NCI-H2081 treated with DMSO at 0.1 percent for 48 hours (cell line): ENCODE measurements at regions not wholly inside any gene's neighbourhood (a gene's known extent, or its start where the extent isn't known, plus 50 kb on each side); places are given as distances from the start of the nearest gene placed in this dataset.

Experiments
- DNase-seq: peaks from one replicate; lab custom pipeline; 2025; lab: John Stamatoyannopoulos, UW

GRCh38 chr7:96484845-96485244 is 162.9 kb upstream of the SLC25A13 start:
- DNase-seq: no peak

DNA sequence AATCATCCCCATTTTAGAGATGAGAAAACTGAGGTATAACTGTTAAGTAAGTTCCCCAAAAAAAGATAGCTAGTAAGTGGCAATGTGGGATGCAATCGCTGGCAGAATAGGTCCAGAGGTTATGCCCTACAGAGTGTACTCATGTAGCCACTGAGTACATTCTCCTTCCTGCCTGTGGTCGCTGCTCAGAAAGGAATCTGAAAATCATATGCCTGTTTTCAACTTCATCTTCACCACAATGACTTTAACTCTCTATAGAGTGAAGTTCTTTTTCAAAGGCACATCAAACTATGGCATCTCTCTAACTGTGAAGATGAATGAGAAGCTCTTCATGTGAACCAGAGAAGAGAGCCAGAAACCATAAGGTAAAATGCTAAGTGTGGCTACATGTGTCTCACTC is 162.2 kb upstream of the SLC25A13 start:
- DNase-seq: no peak

- no peak for DNase-seq
Observed at GRCh38 chr7:96481796-96482195, 159.9 kb upstream of the SLC25A13 start.

DNA sequence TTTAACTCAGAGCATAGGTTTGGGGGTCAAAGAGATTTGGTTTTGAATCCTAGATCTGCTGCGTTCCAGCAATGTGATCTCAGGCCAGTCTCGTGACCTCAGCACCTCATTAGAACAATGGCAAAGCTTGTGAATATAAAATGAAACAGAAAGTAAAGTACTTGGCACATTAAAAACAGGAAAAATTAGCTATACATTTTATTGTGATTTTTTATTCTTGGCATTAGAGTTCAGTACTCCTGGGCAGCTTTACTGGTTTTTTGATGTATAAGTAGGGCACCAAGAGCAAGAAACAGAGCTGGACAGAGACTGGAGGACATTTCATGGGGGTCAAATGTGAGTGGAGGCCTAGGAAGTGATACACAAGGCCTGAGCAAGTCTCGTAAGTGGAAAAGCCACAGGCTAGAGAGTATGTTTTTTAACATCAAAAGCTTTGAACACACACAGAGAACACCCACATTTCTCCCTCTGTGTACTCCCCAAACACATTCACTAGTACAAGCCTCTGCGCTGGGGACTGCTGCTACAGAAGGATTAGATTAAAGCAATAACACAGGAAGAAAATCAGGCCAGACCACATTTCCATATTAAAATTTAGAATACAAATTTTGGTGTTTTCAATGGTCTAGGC is 157.2 kb upstream of the SLC25A13 start:
- DNase-seq: no peak

GRCh38 chr7:96471606-96472005 is 149.7 kb upstream of the SLC25A13 start:
- DNase-seq: no peak

DNA sequence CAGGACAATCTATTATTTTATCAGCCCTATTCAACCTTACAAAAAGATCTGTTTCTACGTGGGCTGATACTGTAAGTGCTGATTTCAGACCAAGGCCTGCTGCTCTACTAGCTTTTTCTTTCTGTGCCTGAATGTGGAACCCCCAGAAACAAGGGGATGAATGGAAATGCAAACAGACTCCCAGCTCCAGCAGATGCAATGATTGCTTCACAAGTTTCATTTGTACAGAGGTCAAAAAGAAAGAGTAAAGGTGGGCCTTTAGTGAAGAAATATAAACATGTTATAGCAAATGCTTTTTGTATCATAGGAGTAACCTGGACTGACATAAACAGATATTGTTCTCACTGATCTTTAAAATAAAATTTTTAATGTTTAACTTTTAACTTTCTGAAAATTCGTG is 130.2 kb upstream of the SLC25A13 start:
- DNase-seq: no peak

DNA sequence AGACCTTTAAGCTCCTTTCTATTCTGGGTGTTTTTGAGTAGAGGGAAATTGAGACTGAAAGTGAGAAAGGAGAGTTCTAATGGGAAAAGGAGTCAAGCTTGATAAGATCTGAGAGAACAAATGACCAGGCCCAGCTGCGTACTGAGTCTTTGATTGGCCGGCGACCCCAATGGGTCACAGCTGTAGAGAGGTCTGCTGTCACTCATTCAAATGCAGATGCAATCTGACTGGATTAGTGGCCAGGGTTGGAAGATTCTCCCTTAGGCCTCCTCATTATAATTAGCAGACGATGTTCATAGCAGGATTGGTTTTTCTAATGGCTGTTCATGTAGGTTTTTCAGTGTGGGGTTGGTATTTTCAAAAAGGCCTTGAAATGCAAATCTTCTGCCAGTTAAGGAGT is 127.2 kb upstream of the SLC25A13 start:
- no peak for DNase-seq

GRCh38 chr7:96447109-96447645 is 125.3 kb upstream of the SLC25A13 start:
- DNase-seq: no peak

- DNase-seq: no peak
Observed at GRCh38 chr7:96441436-96442084, 119.7 kb upstream of the SLC25A13 start.

DNA sequence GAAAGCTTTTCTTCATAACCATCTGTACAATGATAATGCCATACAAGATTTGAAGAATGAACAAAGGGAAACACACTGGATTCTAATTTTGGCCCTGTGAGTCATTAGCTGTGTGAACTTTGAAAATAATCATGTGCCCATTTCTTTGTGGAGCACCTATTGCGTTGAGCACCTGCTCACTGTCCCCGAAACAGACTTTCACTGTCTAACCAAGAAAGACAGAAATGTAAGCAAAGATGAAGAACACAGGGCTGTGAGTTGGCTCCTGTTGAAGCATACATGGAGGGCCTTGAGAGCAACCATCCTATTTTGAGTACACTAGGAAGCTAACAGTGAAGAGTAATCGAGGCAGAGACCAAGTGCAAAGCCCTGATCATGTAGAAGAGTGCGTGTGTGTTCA is 118.4 kb upstream of the SLC25A13 start:
- DNase-seq: no peak

DNA sequence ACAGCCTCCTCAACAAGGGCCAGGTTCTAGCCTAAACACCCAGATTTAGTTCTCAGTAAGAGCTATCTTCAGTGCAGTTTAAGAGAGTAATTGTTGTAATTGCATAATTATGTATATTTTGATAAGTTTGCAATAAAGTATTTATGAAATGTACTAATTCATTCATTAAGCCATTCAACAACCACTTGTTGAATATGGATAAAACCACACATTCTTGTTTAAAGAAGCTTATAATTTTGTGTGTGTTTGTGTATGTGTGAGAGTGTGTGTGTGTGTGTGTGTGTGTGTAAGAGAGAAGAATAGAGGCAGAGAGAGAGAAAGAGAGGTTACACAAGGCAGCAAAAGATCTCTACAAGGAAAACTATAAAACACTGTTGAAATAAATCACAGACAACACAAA is 115.0 kb upstream of the SLC25A13 start:
- no peak for DNase-seq

- no peak for DNase-seq
Observed at GRCh38 chr7:96430356-96430755, 108.5 kb upstream of the SLC25A13 start.

GRCh38 chr7:96427143-96427542 is 105.2 kb upstream of the SLC25A13 start:
- DNase-seq: no peak

DNA sequence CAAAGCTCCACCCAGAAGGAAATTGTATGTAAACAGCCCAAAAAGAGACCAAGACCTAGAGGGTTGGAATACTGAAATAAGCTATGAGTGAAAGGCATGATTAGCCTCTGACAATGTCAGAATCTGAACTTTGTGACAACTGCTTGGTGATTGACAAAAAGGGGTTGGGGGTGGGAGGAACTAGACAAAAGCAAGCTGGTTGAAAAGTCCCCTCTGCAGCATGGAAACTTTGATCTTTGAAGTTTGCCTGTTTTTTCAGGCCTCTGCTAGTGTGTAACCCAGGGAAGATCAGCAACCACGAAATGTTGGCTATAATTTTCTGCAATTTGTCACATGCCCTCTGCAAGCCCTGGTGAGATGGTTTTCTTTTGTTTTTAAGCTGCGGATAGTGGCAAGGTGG is 104.8 kb upstream of the SLC25A13 start:
- no peak for DNase-seq

DNA sequence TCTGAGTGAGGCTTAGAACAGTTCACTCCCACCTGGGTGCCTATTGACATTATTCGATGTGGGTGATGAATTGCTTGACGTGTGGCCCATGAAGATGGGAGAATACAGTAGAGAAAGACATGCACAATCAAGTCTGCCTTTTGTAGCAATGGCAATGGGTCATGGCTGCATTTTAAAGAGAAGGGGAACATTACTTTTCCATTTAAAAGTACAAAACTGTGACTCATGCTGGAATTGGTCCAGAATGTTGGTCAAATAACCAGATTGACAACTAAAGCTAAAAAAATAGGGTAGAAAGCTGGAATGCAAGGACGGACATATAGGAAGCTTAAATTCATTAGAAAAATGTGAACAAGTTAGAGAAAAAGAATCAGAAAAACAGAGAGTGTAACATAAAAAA is 104.1 kb upstream of the SLC25A13 start:
- DNase-seq: no peak

GRCh38 chr7:96424411-96424810 is 102.5 kb upstream of the SLC25A13 start:
- no peak for DNase-seq

GRCh38 chr7:96422388-96422787 is 100.5 kb upstream of the SLC25A13 start:
- no peak for DNase-seq

DNA sequence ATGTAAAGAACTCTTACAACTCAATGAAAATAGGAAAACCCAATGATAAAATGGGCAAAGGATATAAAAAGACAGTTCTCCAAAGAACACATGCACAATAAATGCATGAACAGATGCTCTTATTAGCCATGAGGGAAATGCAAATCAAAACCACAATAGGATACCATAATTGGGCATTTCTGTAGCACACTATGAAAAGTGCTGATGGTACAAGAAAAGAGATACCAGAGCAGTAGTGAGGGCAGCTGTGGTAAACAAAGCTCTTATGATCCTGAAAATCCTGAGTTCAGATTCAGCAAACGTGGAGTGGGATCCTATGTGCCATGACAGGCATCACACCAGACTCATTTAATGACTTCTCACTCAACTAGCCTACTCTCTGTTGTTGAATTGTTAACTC is 96.7 kb upstream of the SLC25A13 start:
- no peak for DNase-seq

DNA sequence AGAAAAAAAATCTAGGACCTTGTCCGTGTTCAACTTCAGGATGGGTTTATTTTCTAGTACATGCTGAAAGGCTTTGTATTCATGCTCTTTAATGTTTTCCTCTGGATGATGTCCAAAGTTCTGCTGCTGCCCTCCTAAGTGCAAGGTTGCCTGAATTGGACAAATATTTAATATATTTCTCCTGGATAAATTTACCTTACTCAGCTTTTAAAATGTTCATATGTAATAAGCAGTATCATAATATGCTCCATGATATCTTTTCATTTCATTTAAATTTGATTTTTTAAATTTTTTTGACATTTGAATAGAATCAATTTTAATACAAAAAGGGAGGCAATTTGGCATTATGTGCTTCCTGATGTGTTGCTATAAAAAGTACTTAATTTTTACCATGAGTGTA is 95.9 kb upstream of the SLC25A13 start:
- no peak for DNase-seq

GRCh38 chr7:96416599-96416998 is 94.7 kb upstream of the SLC25A13 start:
- DNase-seq: no peak

DNA sequence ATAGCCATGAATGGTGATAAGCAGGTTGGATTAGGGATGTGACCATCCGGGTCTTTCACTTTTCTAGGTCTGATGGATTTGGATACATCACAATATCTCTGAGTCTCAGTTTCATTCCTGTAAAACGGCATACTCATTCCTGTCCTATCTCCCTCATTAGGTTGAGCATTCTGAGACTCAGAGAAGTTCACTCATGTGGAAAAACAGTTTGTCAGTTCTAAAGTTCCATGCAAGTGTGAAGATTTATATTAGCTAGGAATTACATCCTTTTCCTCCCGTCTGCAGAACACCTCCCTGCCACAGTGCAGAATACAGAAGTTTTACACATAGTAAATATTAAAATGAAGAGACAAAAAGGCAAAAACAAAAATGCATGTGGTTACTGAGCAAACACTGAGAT is 94.2 kb upstream of the SLC25A13 start:
- DNase-seq: no peak

- no peak for DNase-seq
Observed at GRCh38 chr7:96415293-96415940, 93.5 kb upstream of the SLC25A13 start.

GRCh38 chr7:96414931-96415292 is 93.0 kb upstream of the SLC25A13 start:
- peak; percentile 83 for DNase-seq
